GM12892 (cell line): ENCODE measurements at regions not wholly inside any gene's neighbourhood (a gene's known extent, or its start where the extent isn't known, plus 50 kb on each side); places are given as distances from the start of the nearest gene placed in this dataset.

Experiments
- POLR2A ChIP-seq: IDR thresholded peaks from 2 replicates; pipeline ENCODE4 v1.6.1; 2011; ENCODE audit warnings: low read depth, low read length, control low read depth
- TAF1 ChIP-seq: IDR thresholded peaks from 2 replicates; pipeline ENCODE4 v1.6.1; 2011; ENCODE audit warnings: low read depth, mild to moderate bottlenecking, control low read depth, low read length, borderline replicate concordance

DNA sequence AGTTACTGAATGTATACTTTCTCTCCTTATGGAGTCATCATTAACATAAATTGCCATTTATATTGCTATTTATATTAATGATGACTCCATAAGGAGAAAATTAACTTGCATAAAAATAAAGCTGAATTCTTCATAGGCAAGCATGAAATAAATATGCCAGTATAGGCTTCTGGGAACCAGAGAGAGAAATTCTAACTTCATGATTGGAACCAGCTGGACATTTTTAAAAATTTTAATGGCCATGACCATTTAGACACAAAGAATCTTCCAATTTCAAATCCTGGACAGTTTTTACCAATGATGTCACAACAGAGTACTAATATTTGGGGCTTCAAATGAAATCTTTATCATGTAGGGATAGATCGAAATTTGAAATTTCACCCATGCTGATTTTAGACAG is 268.7 kb downstream of the PTGER3 start:
- TF ChIP-seq POLR2A (no peak), TAF1 (no peak)
